HepG2 (cell line): ENCODE measurements at regions not wholly inside any gene's neighbourhood (a gene's known extent, or its start where the extent isn't known, plus 50 kb on each side); places are given as distances from the start of the nearest gene placed in this dataset.

Experiments
- ATAC-seq: fragments of 200-7000 bp; cut with Tn5 transposase; 3 replicates; pipeline ENCODE4 v1.9.1; 2020; ENCODE audit warnings: mild to moderate bottlenecking, moderate library complexity
- BruUV-seq: library from RNA; stranded (reverse); fragments of 400-500 nt; replicated peaks from 2 replicates; lab custom pipeline; 2021; lab: Mats Ljungman, UMichigan
- CTCF ChIA-PET: fragments of 300-600 bp; formaldehyde crosslinking; extraction: SDS; loops from one replicate; lab custom pipeline; 2021; ENCODE audit warnings: low total read pairs, inconsistent platforms, low intra/inter-chr PET ratio; lab: Yijun Ruan, JAX
- POLR2A ChIA-PET: fragments of 350-600 bp; sonication (Branson Sonifier 250); formaldehyde crosslinking; loops from one replicate; lab custom pipeline; 2020; ENCODE audit warnings: antibody characterized with exemption, inconsistent platforms; lab: Yijun Ruan, JAX
- DNase-seq: peaks from one replicate; pipeline ENCODE4 v3.0.0-alpha.2; 2015; ENCODE audit warnings: low spot score
- FAIRE-seq: peaks from 3 replicates; lab custom pipeline; 2011; peaks lifted over from hg19 to GRCh38; lab: Jason Lieb, UNC
- H2AFZ ChIP-seq: one replicate; pipeline ENCODE4 v1.6.1; 2011; ENCODE audit warnings: low read length, inconsistent platforms
- H3K27ac ChIP-seq: fragments of 300-600 bp; 3 replicates; pipeline ENCODE4 v1.8.0; 2011; ENCODE audit warnings: mixed run types, mild to moderate bottlenecking, mixed read lengths, low read length, inconsistent platforms; ENCODE audit not compliant: insufficient read depth; ENCODE audit errors: extremely low read length
- H3K27me3 ChIP-seq, 2 experiments: fragments of 200-600 bp in 1 of 2; 2 replicates in 1 of 2; 3 replicates in 1 of 2; pipeline versions ENCODE4 v1.6.0 to v1.8.0; 2011; ENCODE audit warnings: low read length in 2 of 2, mild to moderate bottlenecking in 2 of 2, moderate library complexity in 2 of 2, inconsistent platforms in 1 of 2; ENCODE audit not compliant: insufficient read depth in 2 of 2, control insufficient read depth in 1 of 2
- H3K36me3 ChIP-seq, 2 experiments: fragments of 200-600 bp in 1 of 2; replicated peaks in 1 of 2; 2 replicates in 1 of 2; 3 replicates in 1 of 2; pipeline versions ENCODE4 v1.5.1 to v1.8.0; 2011; ENCODE audit warnings: low read length in 2 of 2, inconsistent platforms in 1 of 2; ENCODE audit not compliant: insufficient read depth in 2 of 2, control insufficient read depth in 1 of 2
- H3K4me1 ChIP-seq: 2 replicates; pipeline ENCODE4 v1.5.1; 2012; ENCODE audit warnings: low read length, inconsistent platforms; ENCODE audit not compliant: insufficient read depth
- H3K4me2 ChIP-seq: 2 replicates; pipeline ENCODE4 v1.6.0; 2011; ENCODE audit warnings: low read depth, low read length, inconsistent platforms
- H3K4me3 ChIP-seq, 3 experiments: fragments of 200-600 bp in 1 of 3; sonication (generic), shearing (Covaris generic) in 1 of 3; replicated peaks in 1 of 3; 2 replicates each; pipeline ENCODE4 v1.5.1; 2011 to 2016; ENCODE audit warnings: low read length in 3 of 3, inconsistent platforms in 2 of 3, low read depth in 2 of 3, mild to moderate bottlenecking in 2 of 3, control low read depth in 1 of 3, mixed read lengths in 1 of 3; ENCODE audit not compliant: insufficient read depth in 1 of 3
- H3K79me2 ChIP-seq: one replicate; pipeline ENCODE4 v1.6.1; 2011; ENCODE audit warnings: low read length, inconsistent platforms; ENCODE audit not compliant: insufficient read depth
- H3K9ac ChIP-seq: 2 replicates; pipeline ENCODE4 v1.6.0; 2011; ENCODE audit warnings: mild to moderate bottlenecking, low read depth, low read length, inconsistent platforms; ENCODE audit not compliant: insufficient read depth
- H3K9me3 ChIP-seq: 2 replicates; pipeline ENCODE4 v1.5.1; 2012; ENCODE audit warnings: mild to moderate bottlenecking, low read length
- H4K20me1 ChIP-seq: 2 replicates; pipeline ENCODE4 v1.6.0; 2011; ENCODE audit warnings: inconsistent platforms, mild to moderate bottlenecking, low read length, moderate library complexity; ENCODE audit not compliant: insufficient read depth
- CEBPB ChIP-seq: IDR thresholded peaks from 2 replicates; pipeline ENCODE4 v1.6.1; 2011; ENCODE audit warnings: low read depth, low read length, improper control_type of control experiment, borderline replicate concordance
- FOXA3 ChIP-seq: IDR thresholded peaks from 2 replicates; pipeline ENCODE4 v1.6.1; 2016; ENCODE audit warnings: missing genetic modification reagents, missing compliant biosample characterization
- HNRNPH1 ChIP-seq: fragments of 200-400 bp; formaldehyde crosslinking; optimal IDR thresholded peaks from 2 replicates; pipeline ENCODE3; 2017; ENCODE audit warnings: mild to moderate bottlenecking, low read depth, low read length
- IRF9 ChIP-seq: sonication (generic); formaldehyde crosslinking; IDR thresholded peaks from 2 replicates; pipeline ENCODE4 v1.8.0; 2022; ENCODE audit warnings: missing genetic modification reagents, mild to moderate bottlenecking, borderline replicate concordance
- THAP11 ChIP-seq: IDR thresholded peaks from 2 replicates; pipeline ENCODE4 v1.6.1; 2016; ENCODE audit warnings: missing biosample characterization, missing genetic modification reagents
- TMF1 ChIP-seq: sonication (generic); formaldehyde crosslinking; IDR thresholded peaks from 2 replicates; pipeline ENCODE4 v1.8.1; 2022; ENCODE audit warnings: low read depth, missing genetic modification reagents
- ZBTB40 ChIP-seq, 2 experiments: fragments of 450-650 bp in 1 of 2; sonication (generic) in 1 of 2; formaldehyde crosslinking in 1 of 2; IDR thresholded peaks; 2 replicates each; pipeline versions ENCODE4 v1.6.1 to v1.8.0; 2016 to 2022; ENCODE audit warnings: antibody characterized with exemption in 1 of 2, mild to moderate bottlenecking in 1 of 2, missing genetic modification reagents in 1 of 2
- ZNF512 ChIP-seq: sonication (generic); formaldehyde crosslinking; IDR thresholded peaks from 2 replicates; pipeline ENCODE4 v1.4.0; 2020; ENCODE audit warnings: mild to moderate bottlenecking, missing genetic modification reagents
- ZNF563 ChIP-seq: sonication (generic); formaldehyde crosslinking; IDR thresholded peaks from 2 replicates; pipeline ENCODE4 v1.8.0; 2022; ENCODE audit warnings: mild to moderate bottlenecking, moderate library complexity, missing genetic modification reagents
- ZNF639 ChIP-seq: conservative IDR thresholded peaks from 2 replicates; pipeline ENCODE4 v1.6.1; 2018; ENCODE audit warnings: missing genetic modification reagents
- ZNF749 ChIP-seq: sonication (generic); formaldehyde crosslinking; IDR thresholded peaks from 2 replicates; pipeline ENCODE4 v1.8.0; 2022; ENCODE audit warnings: mild to moderate bottlenecking, missing genetic modification reagents, moderate library complexity, borderline replicate concordance
- WGBS: methylation state at CpG from one replicate; pipeline ENCODE4 v1.1.6; 2017; ENCODE audit warnings: low lambda C conversion rate; 5-methylcytosine and 5-hydroxymethylcytosine counted together
- in situ Hi-C: cut with HindIII; loops from 2 replicates; pipeline ENCODE4 v1.10.0; 2017; ENCODE audit warnings: low pct_unique_long_range_greater_than_20kb; ENCODE audit not compliant: extremely low pct_ligation_motif_present
- intact Hi-C: fragments of 100-400 bp; cut with micrococcal nuclease; formaldehyde crosslinking; loops from one replicate; pipeline ENCODE4 v1.10.0; 2022; ENCODE audit not compliant: unreplicated experiment

GRCh38 chr1:229973297-229973612 is 93.8 kb upstream of the GALNT2 start:
- Histone ChIP-seq H4K20me1 (no peaks in the 10 kb centered on the region), H3K4me2 (no peak overlapping the region), H3K4me3 (no peak overlapping the region), H3K36me3 (no peaks in the 10 kb centered on the region)
- BruUV-seq, result no TSS peak
- CTCF ChIA-PET, result interaction anchor here (1.4 kb wide), 1 partner anchor 194 kb away, joined by 8 read pairs; no protein-coding TSS in a partner anchor
- no peak for FAIRE-seq
- TF ChIP-seq THAP11 (CRISPR knock-in tag) (no peak), ZNF639 (CRISPR knock-in tag) (no peak), ZNF512 (no peak), ZNF749 (CRISPR knock-in tag) (no peak), TMF1 (CRISPR knock-in tag) (no peak), FOXA3 (CRISPR knock-in tag) (no peak), ZBTB40 (IDR thresholded peaks at IDR 0.05) (no peak), ZBTB40 (CRISPR knock-in tag; IDR thresholded peaks at IDR 0.05) (no peak), HNRNPH1 (no peak), CEBPB (no peak), IRF9 (CRISPR knock-in tag) (no peak), ZNF563 (no peak)
- TF ChIP-seq, all 625 proteins: peak for 0
- Histone ChIP-seq H3K9me3 (no peaks in the 10 kb centered on the region), H3K27me3 (0 out of 5 replicates have a peak, but pooled peaks cover 0 to 3% of the 10 kb centered on the region in 2 experiments), H3K4me1 (no peaks in the 10 kb centered on the region), H3K9ac (no peak overlapping the region), H3K79me2 (no peaks in the 10 kb centered on the region), H2AFZ (no peak overlapping the region), H3K27ac (no peak overlapping the region)
- POLR2A ChIA-PET, result no interaction called here
- DNase-seq, result no peak
- intact Hi-C loops (loop anchor here (10.0 kb wide), 1 partner anchor 58 kb away; no protein-coding TSS in a partner anchor), in situ Hi-C loops (loop anchor here (10.0 kb wide), 1 partner anchor 342 kb away; no protein-coding TSS in a partner anchor)
- ATAC-seq, result peak; percentile 38; the same call in 1 of the 3 replicates
- 45% methylated on average over 2 of the region's 4 CpGs for WGBS
